Ovary (tissue), 7 donors: ENCODE measurements at regions not wholly inside any gene's neighbourhood (a gene's known extent, or its start where the extent isn't known, plus 50 kb on each side); places are given as distances from the start of the nearest gene placed in this dataset.

Source experiments
- DNase-seq, 5 donors: peaks; one replicate each; pipeline ENCODE4 v3.0.0-alpha.2; 2019 to 2020
- H3K27ac ChIP-seq, 2 donors: fragments of 200-600 bp; one replicate each; pipeline versions ENCODE4 v1.5.1 to v1.8.0; 2019 to 2022
- H3K27me3 ChIP-seq: fragments of 200-600 bp; one replicate; pipeline ENCODE4 v1.8.0; 2022
- H3K36me3 ChIP-seq: fragments of 200-600 bp; sonication (generic); one replicate; pipeline ENCODE4 v1.5.1; 2019
- H3K4me1 ChIP-seq: one replicate; pipeline ENCODE4 v1.8.1; 2013; ENCODE audit warnings: mild to moderate bottlenecking, moderate library complexity; ENCODE audit not compliant: insufficient read depth
- H3K4me3 ChIP-seq: fragments of 200-600 bp; sonication (generic); one replicate; pipeline ENCODE4 v1.5.1; 2017
- H3K9me3 ChIP-seq, 2 donors: fragments of 200-600 bp in 1 of 2; sonication (generic) in 1 of 2; one replicate each; pipeline versions ENCODE4 v1.5.1 to v1.8.1; 2013 to 2019; ENCODE audit warnings: mild to moderate bottlenecking in 1 of 2, moderate library complexity in 1 of 2
- EP300 ChIP-seq: sonication (generic); formaldehyde crosslinking; IDR thresholded peaks from one replicate; pipeline ENCODE4 v1.6.1; 2017; ENCODE audit warnings: antibody characterized with exemption
- POLR2A ChIP-seq: fragments of 450-650 bp; IDR thresholded peaks from one replicate; pipeline ENCODE4 v1.6.1; 2017; ENCODE audit warnings: antibody characterized with exemption, mild to moderate bottlenecking, moderate library complexity
- WGBS, 3 donors: extraction: QIAGEN DNeasy Blood & Tissue Kit in 1 of 3; methylation state at CpG; one replicate each; pipeline versions ENCODE4 v1.1.5 to v1.1.7; 2013 to 2017; 5-methylcytosine and 5-hydroxymethylcytosine counted together
- intact Hi-C, 4 donors: fragments of 100-400 bp; cut with DNase I; formaldehyde crosslinking; loops; one replicate each; pipeline versions ENCODE4 v1.11.0 to v1.15.1; 2022 to 2023
- TF ChIP-seq, protein P1 (sequence below), 3 donors: fragments of 450-650 bp in 2 of 3; fragments of 200-600 bp in 1 of 3; IDR thresholded peaks; one replicate each; pipeline versions ENCODE4 v1.5.1 to v1.8.0; 2016 to 2022; ENCODE audit warnings: antibody characterized with exemption in 3 of 3, mild to moderate bottlenecking in 1 of 3
- donor health status: DM: no; HTN: no; CAD: no; lungs with moderate emphysema.
- donor health status: DM: no; HTN: no; CAD: no.
- donor health status: Bipolar disorder and iron deficiency.
- donor health status: DM: no; HTN: no; CAD: no.
- donor health status: DM: yes; HTN: yes; CAD: no.

DNA sequence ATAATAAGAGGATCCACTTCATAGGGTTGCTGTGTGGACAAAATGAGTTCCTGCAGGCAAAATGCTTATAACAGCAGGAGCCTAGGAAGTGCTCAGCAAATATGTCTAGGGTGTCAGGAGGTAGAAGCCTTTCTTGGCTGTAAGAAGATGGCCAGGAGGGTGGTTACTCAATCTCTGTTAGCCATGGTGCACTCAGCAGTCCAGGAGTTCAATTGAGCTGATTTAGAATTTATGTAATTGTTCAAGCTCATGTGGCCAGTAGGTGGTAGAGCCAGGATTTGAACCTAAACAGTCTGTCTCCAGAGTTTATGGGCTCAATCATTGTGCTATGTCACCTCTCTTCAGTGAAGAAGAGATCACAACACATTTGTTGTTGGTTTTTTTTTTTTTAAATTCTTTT is 381.2 kb downstream of the KIF4B start:
- no peaks in the 10 kb centered on the region for H3K9me3 ChIP-seq

DNA sequence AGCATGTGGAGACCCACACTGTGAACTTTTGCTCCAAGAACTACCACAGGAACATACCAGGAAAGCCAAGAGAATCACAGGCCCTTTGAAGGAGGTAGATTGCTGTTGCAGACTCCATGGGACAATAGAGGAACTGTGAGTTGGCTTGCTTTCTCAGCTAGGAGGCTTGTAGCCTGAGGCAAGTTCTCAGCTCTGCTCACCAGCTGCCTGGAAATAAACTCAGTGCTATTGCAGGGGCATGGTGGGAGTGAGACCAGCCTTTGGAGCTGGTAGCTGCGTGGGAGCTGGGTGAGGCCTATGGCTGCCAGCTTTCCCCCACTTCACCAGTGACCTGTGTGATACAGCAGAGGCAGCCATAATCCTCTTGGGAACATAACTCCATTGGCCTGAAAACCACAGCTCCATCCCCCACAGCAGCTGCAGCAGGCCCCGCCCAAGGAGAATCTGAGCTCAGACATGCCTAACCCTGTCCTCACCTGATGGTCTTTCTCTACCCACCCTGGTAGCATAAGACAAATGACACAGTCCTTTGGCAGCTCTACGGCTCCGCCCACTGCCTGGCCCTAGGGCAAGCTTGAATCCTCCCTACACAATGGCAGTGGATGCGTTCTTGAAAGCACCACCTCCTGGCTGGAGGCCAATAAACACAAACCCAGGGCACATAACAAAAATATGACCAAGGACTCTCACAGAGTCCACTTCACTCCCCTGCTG is 389.5 kb downstream of the KIF4B start:
- Histone ChIP-seq H3K27me3 (no peaks in the 10 kb centered on the region), H3K4me1 (no peaks in the 10 kb centered on the region), H3K27ac (no peak overlapping the region), H3K9me3 (no peaks in the 10 kb centered on the region), H3K4me3 (no peak overlapping the region), H3K36me3 (no peaks in the 10 kb centered on the region)
- no peak for DNase-seq
- TF ChIP-seq EP300 (no peak), POLR2A (no peak)
- TF ChIP-seq, protein P1, sequence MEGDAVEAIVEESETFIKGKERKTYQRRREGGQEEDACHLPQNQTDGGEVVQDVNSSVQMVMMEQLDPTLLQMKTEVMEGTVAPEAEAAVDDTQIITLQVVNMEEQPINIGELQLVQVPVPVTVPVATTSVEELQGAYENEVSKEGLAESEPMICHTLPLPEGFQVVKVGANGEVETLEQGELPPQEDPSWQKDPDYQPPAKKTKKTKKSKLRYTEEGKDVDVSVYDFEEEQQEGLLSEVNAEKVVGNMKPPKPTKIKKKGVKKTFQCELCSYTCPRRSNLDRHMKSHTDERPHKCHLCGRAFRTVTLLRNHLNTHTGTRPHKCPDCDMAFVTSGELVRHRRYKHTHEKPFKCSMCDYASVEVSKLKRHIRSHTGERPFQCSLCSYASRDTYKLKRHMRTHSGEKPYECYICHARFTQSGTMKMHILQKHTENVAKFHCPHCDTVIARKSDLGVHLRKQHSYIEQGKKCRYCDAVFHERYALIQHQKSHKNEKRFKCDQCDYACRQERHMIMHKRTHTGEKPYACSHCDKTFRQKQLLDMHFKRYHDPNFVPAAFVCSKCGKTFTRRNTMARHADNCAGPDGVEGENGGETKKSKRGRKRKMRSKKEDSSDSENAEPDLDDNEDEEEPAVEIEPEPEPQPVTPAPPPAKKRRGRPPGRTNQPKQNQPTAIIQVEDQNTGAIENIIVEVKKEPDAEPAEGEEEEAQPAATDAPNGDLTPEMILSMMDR (IDR thresholded peaks at IDR 0.05): no peak
- intact Hi-C loops: no loop called here
- 55 to 82% (median 70%) methylated on average over 5 of the region's 5 CpGs for WGBS, 3 donors

More for the DNA sequence above, 381.2 kb downstream of the KIF4B start:
- TF ChIP-seq POLR2A: no peak
- TF ChIP-seq EP300: no peak
- TF ChIP-seq, protein P1 (IDR thresholded peaks at IDR 0.05): no peak
- no peak for DNase-seq
- Histone ChIP-seq H3K27ac (no peak overlapping the region), H3K27me3 (no peaks in the 10 kb centered on the region), H3K36me3 (no peaks in the 10 kb centered on the region), H3K4me1 (no peaks in the 10 kb centered on the region), H3K4me3 (no peak overlapping the region)
- intact Hi-C loops: no loop called here

DNA sequence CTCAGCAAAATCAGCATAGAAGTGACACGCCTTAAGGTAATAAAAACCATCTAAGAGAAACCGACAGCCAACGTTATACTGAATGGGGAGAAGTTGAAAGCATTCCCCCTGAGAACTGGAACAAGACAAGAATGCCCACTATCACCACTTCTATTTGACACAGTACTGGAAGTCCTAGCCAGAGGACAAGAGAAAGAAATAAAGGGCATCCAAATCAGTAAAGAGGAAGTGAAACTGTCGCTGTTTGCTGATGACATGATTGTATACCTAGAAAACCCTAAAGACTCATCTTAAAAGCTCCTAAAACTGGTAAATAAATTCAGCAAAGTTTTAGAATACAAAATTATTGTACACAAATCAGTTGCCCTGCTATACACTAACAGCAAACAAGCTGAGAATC is 393.3 kb downstream of the KIF4B start:
- no peaks in the 10 kb centered on the region for H3K9me3 ChIP-seq
- no peak for DNase-seq
- intact Hi-C loops: no loop called here
- no peaks in the 10 kb centered on the region for H3K27me3 ChIP-seq
- H3K4me3 ChIP-seq: no peak overlapping the region
- H3K4me1 ChIP-seq: no peaks in the 10 kb centered on the region
- TF ChIP-seq POLR2A (no peak), EP300 (no peak)
- TF ChIP-seq, protein P1 (IDR thresholded peaks at IDR 0.05): no peak
- no peak overlapping the region for H3K27ac ChIP-seq
- WGBS, 3 donors: 85 to 90% (median 88%) methylated on average over 4 of the region's 4 CpGs
- no peaks in the 10 kb centered on the region for H3K36me3 ChIP-seq

DNA sequence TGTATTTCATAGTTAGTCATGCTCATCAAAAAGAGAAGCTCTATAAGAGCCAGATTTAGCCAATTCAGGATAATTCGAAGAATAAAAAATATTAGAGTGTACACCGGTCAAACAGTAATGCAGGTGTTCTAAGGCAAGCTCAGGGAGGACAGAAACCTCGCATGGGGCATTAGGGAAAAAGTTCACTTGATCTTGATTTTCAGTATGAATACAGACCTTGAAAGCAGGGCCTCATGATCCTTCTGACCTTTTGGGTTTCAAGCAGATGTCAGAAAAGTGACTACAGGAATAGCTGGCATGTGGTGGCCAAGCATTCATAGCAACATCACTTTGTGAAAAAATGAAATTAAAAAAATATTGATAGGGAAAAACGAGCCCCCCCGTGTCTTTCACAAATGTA is 394.9 kb downstream of the KIF4B start:
- no peaks in the 10 kb centered on the region for H3K4me1 ChIP-seq
- no peak overlapping the region for H3K4me3 ChIP-seq
- WGBS, 3 donors: 76 to 87% (median 83%) methylated on average over 5 of the region's 5 CpGs
- intact Hi-C loops: no loop called here
- H3K36me3 ChIP-seq: no peaks in the 10 kb centered on the region
- H3K27me3 ChIP-seq: no peaks in the 10 kb centered on the region
- no peak overlapping the region for H3K27ac ChIP-seq
- no peaks in the 10 kb centered on the region for H3K9me3 ChIP-seq
- TF ChIP-seq EP300 (no peak), POLR2A (no peak)
- TF ChIP-seq, protein P1 (IDR thresholded peaks at IDR 0.05): no peak
- DNase-seq: no peak
